ENCODE measurements at regions not wholly inside any gene's neighbourhood (a gene's known extent, or its start where the extent isn't known, plus 50 kb on each side); places are given as distances from the start of the nearest gene placed in this dataset.
"Not testable (repeated sequence)": the region's sequence is repeated elsewhere in the genome, so short reads cannot be mapped to it uniquely, and the experiment has no call there.

- 92% methylated on average over 2 of the region's 2 CpGs for WGBS
- Histone ChIP-seq H3K4me1 (no peaks in the 10 kb centered on the region), H3K27me3 (no peaks in the 10 kb centered on the region), H3K27ac (replicated peaks in 1 of 4) (no peak overlapping the region), H3K36me3 (peaks cover 25 to 87% (median 65%) of the 10 kb centered on the region in 4 donors), H3K4me3 (no peak overlapping the region), H3K9me3 (peaks cover 0 to 10% (median 3%) of the 10 kb centered on the region in 4 donors)
- TF ChIP-seq POLR2AphosphoS5 (IDR thresholded peaks at IDR 0.05) (no peak), POLR2A (IDR thresholded peaks at IDR 0.05; ENCODE audit: low read depth) (no peak), EP300 (IDR thresholded peaks at IDR 0.05) (no peak), CTCF (IDR thresholded peaks at IDR 0.05) (no peak)
- intact Hi-C loops (cut with DNase I): no loop called here
- DNase-seq (ENCODE audit: extremely low spot score): no peak
Observed at GRCh38 chr7:149584009-149584408, 86.4 kb upstream of the ZNF746 start.

GRCh38 chr7:149580328-149580727 is 82.7 kb upstream of the ZNF746 start:
- Histone ChIP-seq H3K4me3 (no peak overlapping the region), H3K27ac (replicated peaks in 1 of 4) (no peak overlapping the region), H3K4me1 (no peaks in the 10 kb centered on the region), H3K27me3 (no peaks in the 10 kb centered on the region), H3K36me3 (peaks cover 8 to 52% (median 35%) of the 10 kb centered on the region in 4 donors), H3K9me3 (peaks cover 0 to 10% (median 3%) of the 10 kb centered on the region in 4 donors)
- intact Hi-C loops (cut with DNase I): no loop called here
- no peak for TF ChIP-seq POLR2A (IDR thresholded peaks at IDR 0.05; ENCODE audit: low read depth)
- TF ChIP-seq EP300 (IDR thresholded peaks at IDR 0.05): no peak
- TF ChIP-seq CTCF (IDR thresholded peaks at IDR 0.05): no peak
- WGBS: over 99% methylated on average over 6 of the region's 6 CpGs
- DNase-seq (ENCODE audit: extremely low spot score): peak; percentile 24

GRCh38 chr7:149579365-149579764 is 81.8 kb upstream of the ZNF746 start:
- DNase-seq (ENCODE audit: extremely low spot score); H3K4me3 ChIP-seq; H3K4me1 ChIP-seq; H3K27me3 ChIP-seq; intact Hi-C loops (cut with DNase I); H3K27ac ChIP-seq (replicated peaks in 1 of 4): not testable (repeated sequence)
- peaks cover 0 to 11% (median 4%) of the 10 kb centered on the region in 4 donors for H3K9me3 ChIP-seq
- peaks cover 8 to 43% (median 29%) of the 10 kb centered on the region in 4 donors for H3K36me3 ChIP-seq
- 100% methylated on average over 14 of the region's 19 CpGs for WGBS

- peaks cover 0 to 25% (median 22%) of the 10 kb centered on the region in 4 donors for H3K9me3 ChIP-seq
- 65% methylated on average over 2 of the region's 2 CpGs for WGBS
- H3K4me1 ChIP-seq; intact Hi-C loops (cut with DNase I); H3K4me3 ChIP-seq; DNase-seq (ENCODE audit: extremely low spot score); H3K27ac ChIP-seq (replicated peaks in 1 of 4); H3K36me3 ChIP-seq; H3K27me3 ChIP-seq: not testable (repeated sequence)
Observed at GRCh38 chr7:149574428-149574827, 76.8 kb upstream of the ZNF746 start.

- H3K4me1 ChIP-seq: no peaks in the 10 kb centered on the region
- no peak overlapping the region for H3K27ac ChIP-seq (replicated peaks in 1 of 4)
- 80% methylated on average over 3 of the region's 3 CpGs for WGBS
- no peak for TF ChIP-seq EP300 (IDR thresholded peaks at IDR 0.05)
- TF ChIP-seq POLR2AphosphoS5 (IDR thresholded peaks at IDR 0.05): no peak
- no peak for TF ChIP-seq CTCF (IDR thresholded peaks at IDR 0.05)
- TF ChIP-seq POLR2A (IDR thresholded peaks at IDR 0.05; ENCODE audit: low read depth): no peak
- peaks cover 0 to 4% (median 0%) of the 10 kb centered on the region in 4 donors for H3K36me3 ChIP-seq
- H3K4me3 ChIP-seq: no peak overlapping the region
- DNase-seq (ENCODE audit: extremely low spot score): no peak
- intact Hi-C loops (cut with DNase I): no loop called here
- H3K27me3 ChIP-seq: no peaks in the 10 kb centered on the region
- H3K9me3 ChIP-seq: peaks cover 0 to 29% (median 27%) of the 10 kb centered on the region in 4 donors
Observed at GRCh38 chr7:149573519-149573918, 75.9 kb upstream of the ZNF746 start.

- H3K4me1 ChIP-seq; H3K36me3 ChIP-seq; H3K27me3 ChIP-seq; intact Hi-C loops (cut with DNase I); DNase-seq (ENCODE audit: extremely low spot score); H3K27ac ChIP-seq (replicated peaks in 1 of 4); H3K4me3 ChIP-seq: not testable (repeated sequence)
- peaks cover 0 to 29% (median 27%) of the 10 kb centered on the region in 4 donors for H3K9me3 ChIP-seq
- 97% methylated on average over 8 of the region's 8 CpGs for WGBS
Observed at GRCh38 chr7:149572920-149573319, 75.3 kb upstream of the ZNF746 start.
